ENCODE measurements at regions not wholly inside any gene's neighbourhood (a gene's known extent, or its start where the extent isn't known, plus 50 kb on each side); places are given as distances from the start of the nearest gene placed in this dataset.

DNA sequence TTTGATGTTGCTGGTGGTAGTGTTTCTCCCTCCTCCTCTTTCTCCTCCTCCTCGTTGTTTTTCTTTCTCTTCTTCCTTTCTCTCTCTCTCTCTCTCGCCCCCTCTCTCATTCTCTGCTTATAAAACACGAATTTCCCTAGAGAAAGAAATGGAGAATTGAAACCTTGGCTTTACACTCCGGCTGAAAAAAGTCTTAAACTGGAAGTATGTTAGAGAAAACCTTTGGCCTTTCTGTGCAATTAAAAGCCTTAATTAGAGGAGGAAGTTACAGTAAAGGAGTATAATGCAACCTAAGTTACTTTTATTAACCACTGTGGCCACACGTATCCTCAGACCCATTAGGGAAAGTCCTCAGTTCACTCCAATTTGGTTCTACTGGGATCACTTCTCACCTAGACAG lies 501.7 kb upstream of the SORCS1 start:
- H3K9me3 ChIP-seq (ENCODE audit: insufficient read depth, low read depth), result no peaks in the 10 kb centered on the region
- TF ChIP-seq EZH2 (IDR thresholded peaks at IDR 0.05; ENCODE audit: low read depth), result no peak
- TF ChIP-seq, protein P1, sequence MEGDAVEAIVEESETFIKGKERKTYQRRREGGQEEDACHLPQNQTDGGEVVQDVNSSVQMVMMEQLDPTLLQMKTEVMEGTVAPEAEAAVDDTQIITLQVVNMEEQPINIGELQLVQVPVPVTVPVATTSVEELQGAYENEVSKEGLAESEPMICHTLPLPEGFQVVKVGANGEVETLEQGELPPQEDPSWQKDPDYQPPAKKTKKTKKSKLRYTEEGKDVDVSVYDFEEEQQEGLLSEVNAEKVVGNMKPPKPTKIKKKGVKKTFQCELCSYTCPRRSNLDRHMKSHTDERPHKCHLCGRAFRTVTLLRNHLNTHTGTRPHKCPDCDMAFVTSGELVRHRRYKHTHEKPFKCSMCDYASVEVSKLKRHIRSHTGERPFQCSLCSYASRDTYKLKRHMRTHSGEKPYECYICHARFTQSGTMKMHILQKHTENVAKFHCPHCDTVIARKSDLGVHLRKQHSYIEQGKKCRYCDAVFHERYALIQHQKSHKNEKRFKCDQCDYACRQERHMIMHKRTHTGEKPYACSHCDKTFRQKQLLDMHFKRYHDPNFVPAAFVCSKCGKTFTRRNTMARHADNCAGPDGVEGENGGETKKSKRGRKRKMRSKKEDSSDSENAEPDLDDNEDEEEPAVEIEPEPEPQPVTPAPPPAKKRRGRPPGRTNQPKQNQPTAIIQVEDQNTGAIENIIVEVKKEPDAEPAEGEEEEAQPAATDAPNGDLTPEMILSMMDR (conservative IDR thresholded peaks at IDR 0.05), result no peak
- H3K9me2 ChIP-seq (ENCODE audit: insufficient read depth), result no peaks in the 10 kb centered on the region
- H2AFZ ChIP-seq, result no peak overlapping the region
- H3K4me3 ChIP-seq, result no peak overlapping the region
- H3F3A ChIP-seq (ENCODE audit: insufficient read depth, low read depth), result no peaks in the 10 kb centered on the region
- H3K27ac ChIP-seq, result no peak overlapping the region
- intact Hi-C loops (cut with micrococcal nuclease; ENCODE audit: unreplicated experiment), result no loop called here
- no peak overlapping the region for H3K4me2 ChIP-seq
- no peaks in the 10 kb centered on the region for H3K4me1 ChIP-seq (replicated peaks; ENCODE audit: insufficient read depth)
- CTCF ChIA-PET, result no interaction called here
- POLR2A ChIA-PET (ENCODE audit: unreplicated experiment), result no interaction called here
- DNase-seq, result no peak
- H3K79me2 ChIP-seq (ENCODE audit: low read depth), result no peaks in the 10 kb centered on the region
- H4K20me1 ChIP-seq (ENCODE audit: insufficient read depth), result no peaks in the 10 kb centered on the region
- no peaks in the 10 kb centered on the region for H3K36me3 ChIP-seq (ENCODE audit: low read depth)
- H3K27me3 ChIP-seq (ENCODE audit: insufficient read depth, low read depth), result no peaks in the 10 kb centered on the region
- BruUV-seq (replicated peaks), result no TSS peak

DNA sequence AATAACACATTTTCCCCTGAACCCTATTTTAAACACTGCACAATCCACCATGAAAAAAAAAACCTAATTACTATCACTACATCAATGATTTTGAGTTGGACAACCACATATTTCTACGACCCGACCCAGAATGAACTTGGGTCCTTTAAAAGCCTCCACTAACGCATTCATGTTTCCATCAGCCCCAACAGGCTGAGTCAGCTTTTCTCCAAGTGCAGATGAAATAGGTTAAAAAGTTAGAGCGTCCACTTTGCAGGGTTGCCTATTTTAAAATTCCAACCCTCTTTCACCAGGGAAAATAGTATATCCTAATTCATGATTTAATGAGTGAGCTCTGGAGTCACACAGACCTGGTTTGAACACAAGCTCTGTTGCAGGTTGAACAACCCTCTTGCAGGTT lies 501.0 kb upstream of the SORCS1 start:
- CTCF ChIA-PET, result no interaction called here
- Histone ChIP-seq H3K4me3 (no peak overlapping the region), H3K79me2 (ENCODE audit: low read depth) (no peaks in the 10 kb centered on the region), H2AFZ (no peak overlapping the region), H3F3A (ENCODE audit: insufficient read depth, low read depth) (no peaks in the 10 kb centered on the region), H3K9me2 (ENCODE audit: insufficient read depth) (no peaks in the 10 kb centered on the region), H3K27ac (no peak overlapping the region), H3K4me1 (replicated peaks; ENCODE audit: insufficient read depth) (no peaks in the 10 kb centered on the region), H3K27me3 (ENCODE audit: insufficient read depth, low read depth) (no peaks in the 10 kb centered on the region), H3K9me3 (ENCODE audit: insufficient read depth, low read depth) (no peaks in the 10 kb centered on the region), H4K20me1 (ENCODE audit: insufficient read depth) (no peaks in the 10 kb centered on the region), H3K4me2 (no peak overlapping the region), H3K36me3 (ENCODE audit: low read depth) (no peaks in the 10 kb centered on the region)
- intact Hi-C loops (cut with micrococcal nuclease; ENCODE audit: unreplicated experiment), result no loop called here
- no TSS peak for BruUV-seq (replicated peaks)
- DNase-seq, result no peak
- TF ChIP-seq EZH2 (IDR thresholded peaks at IDR 0.05; ENCODE audit: low read depth), result no peak
- TF ChIP-seq, protein P1 (conservative IDR thresholded peaks at IDR 0.05), result no peak
- POLR2A ChIA-PET (ENCODE audit: unreplicated experiment), result no interaction called here

DNA sequence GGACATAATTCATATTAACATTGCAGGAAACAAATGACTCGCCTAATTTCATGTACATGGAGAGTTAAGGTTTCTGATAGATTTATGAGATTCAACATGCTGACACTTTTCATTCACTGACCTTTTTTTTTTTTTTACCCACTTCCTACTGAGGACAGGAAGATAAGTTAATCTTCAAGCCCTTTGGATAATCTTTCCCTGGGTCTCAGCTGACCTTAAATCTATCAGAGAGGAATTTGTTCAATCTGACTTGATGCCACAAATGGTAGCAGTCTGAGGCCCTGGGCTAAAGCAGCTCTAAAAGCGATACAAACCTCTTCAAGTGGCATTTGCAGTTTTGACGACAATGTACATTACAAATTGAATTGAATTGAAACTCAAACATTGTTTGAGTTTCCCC lies 493.3 kb upstream of the SORCS1 start:
- intact Hi-C loops (cut with micrococcal nuclease; ENCODE audit: unreplicated experiment), result no loop called here

More for the DNA sequence above, 493.3 kb upstream of the SORCS1 start:
- ChIA-PET CTCF (no interaction called here), POLR2A (ENCODE audit: unreplicated experiment) (no interaction called here)
- no peaks in the 10 kb centered on the region for H3K9me3 ChIP-seq (ENCODE audit: insufficient read depth, low read depth)
- no peaks in the 10 kb centered on the region for H4K20me1 ChIP-seq (ENCODE audit: insufficient read depth)
- H3K4me1 ChIP-seq (replicated peaks; ENCODE audit: insufficient read depth), result no peaks in the 10 kb centered on the region
- H3K79me2 ChIP-seq (ENCODE audit: low read depth), result no peaks in the 10 kb centered on the region
- H3K27ac ChIP-seq, result no peak overlapping the region
- no peaks in the 10 kb centered on the region for H3K9me2 ChIP-seq (ENCODE audit: insufficient read depth)
- H3K4me2 ChIP-seq, result no peak overlapping the region
- H3K4me3 ChIP-seq, result no peak overlapping the region
- no peaks in the 10 kb centered on the region for H3K36me3 ChIP-seq (ENCODE audit: low read depth)
- H3K27me3 ChIP-seq (ENCODE audit: insufficient read depth, low read depth), result no peaks in the 10 kb centered on the region
- BruUV-seq (replicated peaks), result no TSS peak
- no peaks in the 10 kb centered on the region for H3F3A ChIP-seq (ENCODE audit: insufficient read depth, low read depth)
- no peak overlapping the region for H2AFZ ChIP-seq
- DNase-seq, result no peak
- TF ChIP-seq, protein P1 (conservative IDR thresholded peaks at IDR 0.05), result no peak
- no peak for TF ChIP-seq EZH2 (IDR thresholded peaks at IDR 0.05; ENCODE audit: low read depth)

Measured in PC-9 (cell line).